ENCODE measurements at regions not wholly inside any gene's neighbourhood (a gene's known extent, or its start where the extent isn't known, plus 50 kb on each side); places are given as distances from the start of the nearest gene placed in this dataset.
"Not testable (repeated sequence)": the region's sequence is repeated elsewhere in the genome, so short reads cannot be mapped to it uniquely, and the experiment has no call there.

DNA sequence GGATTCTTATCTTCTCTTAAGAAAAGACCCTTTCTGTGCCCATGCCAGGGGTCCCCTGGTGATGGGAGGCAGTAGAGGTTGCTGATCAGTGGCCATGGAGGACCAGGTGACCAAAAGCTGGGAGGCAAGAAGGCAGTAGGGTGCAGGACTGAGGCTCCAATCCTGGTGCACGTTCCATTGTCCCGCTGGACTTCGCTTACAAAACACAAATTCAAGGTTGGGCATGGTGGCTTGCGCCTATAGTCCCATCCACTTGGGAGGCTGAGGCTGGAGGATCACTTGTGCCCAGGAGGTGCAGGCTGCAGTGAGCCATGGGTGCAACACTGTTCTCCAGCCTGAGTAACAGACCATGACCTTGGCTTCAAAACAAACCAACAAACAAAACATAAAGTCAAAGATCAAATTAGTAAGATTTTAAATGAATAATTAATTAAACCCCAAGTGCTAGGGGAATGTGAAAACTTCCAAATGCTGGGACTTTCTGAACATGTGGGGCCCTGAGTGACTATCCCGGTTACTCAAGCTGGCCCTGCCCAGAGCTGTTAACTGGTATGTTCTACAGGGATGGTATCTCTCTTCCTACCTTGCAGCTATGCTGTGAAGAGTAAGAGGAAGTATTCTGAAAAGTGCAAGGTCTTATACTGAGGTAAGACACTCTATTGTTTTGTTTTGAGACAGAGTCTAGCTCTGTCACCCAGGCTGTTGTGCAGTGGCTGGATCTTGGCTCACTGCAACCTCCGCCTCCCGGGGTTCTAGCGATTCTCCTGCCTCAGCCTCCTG is 97.6 kb downstream of the LYZL2 start:
- no peak for FAIRE-seq

DNA sequence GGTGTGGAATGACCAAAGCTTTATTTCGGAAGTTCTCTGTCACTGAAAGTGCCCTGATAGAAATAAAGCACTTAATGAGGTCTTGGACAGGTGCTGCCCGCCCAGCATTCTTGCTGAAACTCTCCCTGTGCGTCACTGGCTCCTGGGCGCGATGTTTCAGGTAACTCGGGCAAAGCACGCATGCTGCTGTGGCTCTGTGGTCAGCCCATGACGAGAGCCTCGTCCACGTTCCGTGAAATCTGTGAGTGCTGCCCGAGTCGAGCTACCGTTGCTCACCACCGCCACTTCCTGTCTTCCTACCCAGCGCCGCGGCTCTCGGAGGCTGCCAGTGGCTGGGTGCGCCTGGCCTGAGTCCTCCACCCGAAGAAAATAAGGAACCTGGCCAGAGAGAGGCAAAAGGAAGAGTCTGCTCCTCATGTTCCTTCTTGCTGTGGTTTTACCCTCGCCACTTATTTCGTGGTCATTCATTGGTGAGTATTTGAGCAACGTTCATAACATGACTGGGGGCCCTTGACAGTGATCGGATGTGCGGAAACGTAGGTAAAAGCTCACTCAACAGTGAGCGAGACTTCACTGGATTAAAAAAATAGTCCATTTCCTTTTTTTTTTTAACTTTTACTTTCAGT is 95.5 kb downstream of the MAP3K8 start:
- FAIRE-seq = no peak

- FAIRE-seq = no peak
Observed at GRCh38 chr10:30528429-30528786, 94.4 kb downstream of the MAP3K8 start.

DNA sequence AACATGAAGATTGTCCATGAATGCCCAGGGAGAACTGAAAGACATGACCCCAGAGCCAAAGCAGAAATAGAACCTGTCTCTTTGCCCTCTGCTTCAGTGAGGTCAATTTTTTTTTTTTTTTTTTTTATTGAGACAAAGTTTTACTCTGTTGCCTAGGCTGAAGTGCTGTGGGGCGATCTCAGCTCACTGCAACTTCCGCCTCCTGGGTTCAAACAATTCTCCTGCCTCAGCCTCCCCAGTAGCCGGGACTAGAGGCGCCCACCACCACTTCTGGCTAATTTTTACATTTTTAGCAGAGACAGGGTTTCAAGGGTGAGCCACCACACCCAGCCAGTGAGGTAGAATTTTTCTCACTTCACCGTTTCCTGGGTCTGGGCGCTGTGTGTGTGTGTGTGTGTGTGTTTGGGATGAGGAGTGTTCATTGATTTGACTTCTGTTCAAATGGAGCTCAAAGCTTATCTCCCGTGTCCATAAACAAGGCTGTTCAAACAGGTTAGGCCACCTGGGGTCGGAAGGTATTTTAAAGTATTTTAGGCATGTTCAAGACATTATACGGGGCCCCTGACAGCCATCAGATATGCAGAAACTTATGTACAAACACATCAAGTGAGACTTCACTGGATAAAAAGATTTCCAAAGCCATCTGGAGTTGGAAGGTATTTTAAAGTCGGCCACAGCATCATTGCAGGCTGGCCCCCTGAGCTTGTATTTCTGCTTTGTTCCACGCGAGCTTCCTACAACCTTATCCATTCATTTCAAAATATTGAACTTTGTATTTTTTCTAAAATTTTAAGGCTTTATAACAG is 93.8 kb downstream of the MAP3K8 start:
- no peak for FAIRE-seq

GRCh38 chr10:30522661-30523078 is 88.7 kb downstream of the MAP3K8 start:
- FAIRE-seq = not testable (repeated sequence)

GRCh38 chr10:30518907-30519306 is 84.9 kb downstream of the MAP3K8 start:
- no peak for FAIRE-seq

Data from G401.6 (cell line).